Lower leg skin (tissue), 3 donors: ENCODE measurements at regions not wholly inside any gene's neighbourhood (a gene's known extent, or its start where the extent isn't known, plus 50 kb on each side); places are given as distances from the start of the nearest gene placed in this dataset.

Experiments used
- POLR2A ChIP-seq, 2 donors: fragments of 450-650 bp; IDR thresholded peaks; one replicate each; pipeline ENCODE4 v1.6.1; 2016 to 2017; ENCODE audit warnings: antibody characterized with exemption in 2 of 2, mild to moderate bottlenecking in 1 of 2, moderate library complexity in 1 of 2
- TF ChIP-seq, protein P1 (sequence below), 3 donors: fragments of 450-650 bp; IDR thresholded peaks; one replicate each; pipeline ENCODE4 v1.5.1; 2016; ENCODE audit warnings: antibody characterized with exemption in 3 of 3, mild to moderate bottlenecking in 3 of 3, moderate library complexity in 2 of 3

GRCh38 chr7:136046548-136046947, 69.4 kb upstream of the MTPN start:
- TF ChIP-seq, protein P1, sequence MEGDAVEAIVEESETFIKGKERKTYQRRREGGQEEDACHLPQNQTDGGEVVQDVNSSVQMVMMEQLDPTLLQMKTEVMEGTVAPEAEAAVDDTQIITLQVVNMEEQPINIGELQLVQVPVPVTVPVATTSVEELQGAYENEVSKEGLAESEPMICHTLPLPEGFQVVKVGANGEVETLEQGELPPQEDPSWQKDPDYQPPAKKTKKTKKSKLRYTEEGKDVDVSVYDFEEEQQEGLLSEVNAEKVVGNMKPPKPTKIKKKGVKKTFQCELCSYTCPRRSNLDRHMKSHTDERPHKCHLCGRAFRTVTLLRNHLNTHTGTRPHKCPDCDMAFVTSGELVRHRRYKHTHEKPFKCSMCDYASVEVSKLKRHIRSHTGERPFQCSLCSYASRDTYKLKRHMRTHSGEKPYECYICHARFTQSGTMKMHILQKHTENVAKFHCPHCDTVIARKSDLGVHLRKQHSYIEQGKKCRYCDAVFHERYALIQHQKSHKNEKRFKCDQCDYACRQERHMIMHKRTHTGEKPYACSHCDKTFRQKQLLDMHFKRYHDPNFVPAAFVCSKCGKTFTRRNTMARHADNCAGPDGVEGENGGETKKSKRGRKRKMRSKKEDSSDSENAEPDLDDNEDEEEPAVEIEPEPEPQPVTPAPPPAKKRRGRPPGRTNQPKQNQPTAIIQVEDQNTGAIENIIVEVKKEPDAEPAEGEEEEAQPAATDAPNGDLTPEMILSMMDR (IDR thresholded peaks at IDR 0.05): no peak
- TF ChIP-seq POLR2A (IDR thresholded peaks at IDR 0.05): no peak
